Esophagus (tissue), 2 donors: ENCODE measurements at regions not wholly inside any gene's neighbourhood (a gene's known extent, or its start where the extent isn't known, plus 50 kb on each side); places are given as distances from the start of the nearest gene placed in this dataset.

ENCODE experiments used
- H3K27ac ChIP-seq, 2 donors: one replicate each; pipeline ENCODE4 v1.5.1; 2013; ENCODE audit warnings: low read depth in 2 of 2, mild to moderate bottlenecking in 2 of 2, inconsistent platforms in 1 of 2, low read length in 1 of 2, moderate library complexity in 1 of 2
- H3K27me3 ChIP-seq, 2 donors: one replicate each; pipeline ENCODE4 v1.6.1; 2013; ENCODE audit warnings: low read length in 2 of 2, control low read depth in 1 of 2, mild to moderate bottlenecking in 1 of 2; ENCODE audit not compliant: insufficient read depth in 2 of 2, control insufficient read depth in 1 of 2
- H3K36me3 ChIP-seq, 2 donors: one replicate each; pipeline ENCODE4 v1.6.1; 2013; ENCODE audit warnings: low read length in 1 of 2; ENCODE audit not compliant: control insufficient read depth in 2 of 2, insufficient read depth in 2 of 2
- H3K4me1 ChIP-seq, 2 donors: one replicate each; pipeline ENCODE4 v1.6.1; 2013; ENCODE audit warnings: low read length in 1 of 2; ENCODE audit not compliant: control insufficient read depth in 2 of 2, insufficient read depth in 2 of 2
- H3K4me3 ChIP-seq, 2 donors: one replicate each; pipeline ENCODE4 v1.5.1; 2013; ENCODE audit warnings: low read length in 2 of 2, mild to moderate bottlenecking in 2 of 2, low read depth in 1 of 2, moderate library complexity in 1 of 2
- H3K9me3 ChIP-seq, 2 donors: one replicate each; pipeline ENCODE4 v1.6.1; 2013; ENCODE audit warnings: mild to moderate bottlenecking in 2 of 2, low read depth in 1 of 2, low read length in 1 of 2, moderate library complexity in 1 of 2; ENCODE audit not compliant: control insufficient read depth in 2 of 2, insufficient read depth in 1 of 2
- WGBS, 2 donors: extraction: QIAGEN DNeasy Blood & Tissue Kit; methylation state at CpG; one replicate each; pipeline ENCODE4 v1.1.7; 2013; 5-methylcytosine and 5-hydroxymethylcytosine counted together
- donor health status: healthy with polysubstance abuse.
- donor health status: Bipolar disorder and iron deficiency.

DNA sequence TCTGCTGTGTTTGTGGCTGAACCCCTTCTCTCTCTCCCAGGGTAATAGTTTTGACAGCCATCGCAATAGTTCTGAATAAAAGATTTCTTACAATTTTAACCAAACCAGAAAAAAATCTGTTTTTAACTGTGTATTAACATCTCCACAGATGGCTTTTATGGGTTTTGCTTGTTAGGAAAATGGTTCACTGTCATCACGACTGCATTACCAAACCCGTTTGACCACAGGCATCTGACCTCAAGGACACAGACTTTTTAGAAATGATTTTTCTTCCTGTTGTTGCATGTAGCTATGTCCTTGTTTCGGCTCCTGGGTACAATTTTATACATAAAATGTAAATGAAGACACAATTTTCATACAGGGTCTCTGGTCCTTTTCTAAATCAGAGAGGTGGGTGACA lies 316.1 kb downstream of the IRX1 start:
- no peaks in the 10 kb centered on the region for H3K9me3 ChIP-seq
- H3K36me3 ChIP-seq: no peaks in the 10 kb centered on the region
- H3K4me3 ChIP-seq: no peak overlapping the region
- no peaks in the 10 kb centered on the region for H3K4me1 ChIP-seq
- no peaks in the 10 kb centered on the region for H3K27me3 ChIP-seq
- H3K27ac ChIP-seq: no peak overlapping the region
- 53 to 71% methylated on average over 4 of the region's 4 CpGs for WGBS, 2 donors

DNA sequence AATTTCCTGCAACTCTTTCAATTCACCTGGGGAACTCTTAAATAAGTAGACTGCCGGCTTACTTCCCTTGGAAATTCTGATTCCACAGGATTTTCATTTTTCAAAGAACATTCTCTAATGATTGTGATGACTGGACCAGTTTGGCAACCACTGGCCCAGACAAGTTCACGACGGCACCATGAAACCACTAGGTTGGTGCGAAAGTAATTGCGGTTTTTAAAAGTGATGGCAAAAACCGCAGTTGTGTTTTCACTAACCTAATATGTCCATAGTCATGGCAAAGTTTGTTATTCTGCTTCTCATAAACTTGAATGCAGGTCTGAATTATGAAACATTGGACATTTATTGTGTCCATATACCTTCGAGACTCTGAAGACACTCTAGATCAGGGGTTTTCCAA lies 317.2 kb downstream of the IRX1 start:
- H3K9me3 ChIP-seq: peaks cover 0 to under 1% of the 10 kb centered on the region in 2 donors
- WGBS, 2 donors: 86 to 88% methylated on average over 7 of the region's 7 CpGs
- H3K4me1 ChIP-seq: no peaks in the 10 kb centered on the region
- no peak overlapping the region for H3K27ac ChIP-seq
- no peak overlapping the region for H3K4me3 ChIP-seq
- no peaks in the 10 kb centered on the region for H3K36me3 ChIP-seq
- no peaks in the 10 kb centered on the region for H3K27me3 ChIP-seq

DNA sequence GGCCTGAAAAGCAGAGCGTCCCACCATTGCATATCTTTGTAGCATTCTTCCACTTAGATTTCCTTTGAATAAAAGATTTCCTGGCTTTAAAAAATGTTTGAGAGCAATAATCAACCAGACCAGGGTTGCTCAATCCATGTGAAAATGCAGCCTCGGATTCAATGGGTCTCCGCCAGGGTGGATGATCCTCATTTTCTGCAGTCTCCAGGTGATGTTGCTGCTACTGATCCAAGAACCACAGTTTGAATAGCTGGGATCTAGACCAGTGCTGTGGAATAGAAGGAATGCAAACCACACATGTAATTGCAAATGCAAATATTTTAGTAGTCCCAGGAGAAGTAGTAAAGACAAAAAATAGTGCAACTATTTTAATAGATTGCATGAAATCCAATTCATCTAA lies 317.6 kb downstream of the IRX1 start:
- H3K4me3 ChIP-seq: no peak overlapping the region
- no peaks in the 10 kb centered on the region for H3K4me1 ChIP-seq
- peaks cover 1 to 3% of the 10 kb centered on the region in 2 donors for H3K9me3 ChIP-seq
- no peaks in the 10 kb centered on the region for H3K27me3 ChIP-seq
- no peaks in the 10 kb centered on the region for H3K36me3 ChIP-seq
- WGBS, 2 donors: 84 to 86% methylated on average over 3 of the region's 3 CpGs
- no peak overlapping the region for H3K27ac ChIP-seq

DNA sequence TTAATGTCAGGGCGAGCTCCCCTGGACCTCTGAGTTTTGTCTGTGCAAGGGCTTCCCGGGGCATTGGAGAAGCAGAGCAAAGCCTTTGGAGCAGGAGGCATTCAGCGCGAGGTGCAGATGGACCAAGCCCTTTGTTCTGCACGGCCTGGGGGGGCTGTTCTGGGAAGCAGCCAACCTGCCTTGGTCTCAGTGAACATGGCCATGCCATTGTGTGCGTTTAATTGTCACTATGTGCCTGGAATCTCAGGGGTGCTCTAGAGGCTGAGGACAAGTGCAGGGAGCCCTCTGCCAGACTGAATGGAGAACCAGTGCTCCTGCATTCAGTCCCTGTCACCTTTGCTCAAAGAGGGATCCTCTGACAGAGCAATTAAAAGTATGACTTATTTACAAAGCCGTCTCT lies 329.4 kb downstream of the IRX1 start:
- H3K27me3 ChIP-seq: no peaks in the 10 kb centered on the region
- no peak overlapping the region for H3K4me3 ChIP-seq
- H3K27ac ChIP-seq: no peak overlapping the region
- H3K4me1 ChIP-seq: no peaks in the 10 kb centered on the region
- no peaks in the 10 kb centered on the region for H3K36me3 ChIP-seq
- no peaks in the 10 kb centered on the region for H3K9me3 ChIP-seq
- 73 to 76% methylated on average over 7 of the region's 7 CpGs for WGBS, 2 donors

DNA sequence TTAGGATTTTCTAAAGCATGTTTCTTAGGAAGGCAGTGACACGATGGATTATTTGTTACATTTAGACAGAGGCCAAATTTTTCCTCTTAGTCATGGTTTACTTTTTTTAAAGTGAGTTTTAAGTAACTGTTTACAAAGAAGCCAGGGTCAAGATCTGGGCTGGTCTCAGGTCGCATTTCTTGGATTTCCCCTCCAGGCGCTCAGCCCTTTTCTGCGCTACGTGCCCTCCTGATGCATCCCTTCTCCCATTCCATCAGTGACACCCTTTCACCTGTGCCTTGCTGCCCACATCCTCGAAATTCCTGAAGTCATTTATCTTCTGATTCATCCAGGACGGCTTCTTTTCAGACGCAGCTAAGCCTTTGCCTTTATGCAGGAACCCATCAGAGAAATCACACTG lies 330.3 kb downstream of the IRX1 start:
- no peaks in the 10 kb centered on the region for H3K36me3 ChIP-seq
- H3K9me3 ChIP-seq: no peaks in the 10 kb centered on the region
- no peaks in the 10 kb centered on the region for H3K27me3 ChIP-seq
- no peak overlapping the region for H3K27ac ChIP-seq
- no peaks in the 10 kb centered on the region for H3K4me1 ChIP-seq
- no peak overlapping the region for H3K4me3 ChIP-seq
- WGBS, 2 donors: 41 to 43% methylated on average over 8 of the region's 8 CpGs

DNA sequence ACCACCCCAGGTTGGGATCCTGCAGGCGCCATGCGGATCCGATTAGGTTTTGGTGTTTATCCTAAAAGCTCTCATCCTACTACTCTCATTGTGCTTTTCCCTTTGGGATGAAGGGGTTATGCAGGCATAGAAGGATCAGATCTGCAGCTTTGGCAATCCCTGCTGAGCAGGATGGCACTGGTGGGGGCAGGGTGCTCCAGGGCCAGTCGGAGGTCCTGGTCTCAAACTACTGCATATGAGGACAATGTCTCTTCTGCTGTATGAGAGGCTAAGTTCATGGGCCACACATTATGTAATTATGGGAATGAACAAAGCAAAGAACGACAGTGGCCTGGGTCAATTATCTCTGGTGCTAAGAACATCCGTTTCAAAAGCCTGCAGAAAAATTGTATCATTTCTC lies 334.2 kb downstream of the IRX1 start:
- Histone ChIP-seq H3K27ac (no peak overlapping the region), H3K36me3 (no peaks in the 10 kb centered on the region), H3K27me3 (no peaks in the 10 kb centered on the region), H3K9me3 (no peaks in the 10 kb centered on the region), H3K4me1 (no peaks in the 10 kb centered on the region), H3K4me3 (no peak overlapping the region)
- 87 to 88% methylated on average over 6 of the region's 6 CpGs for WGBS, 2 donors

DNA sequence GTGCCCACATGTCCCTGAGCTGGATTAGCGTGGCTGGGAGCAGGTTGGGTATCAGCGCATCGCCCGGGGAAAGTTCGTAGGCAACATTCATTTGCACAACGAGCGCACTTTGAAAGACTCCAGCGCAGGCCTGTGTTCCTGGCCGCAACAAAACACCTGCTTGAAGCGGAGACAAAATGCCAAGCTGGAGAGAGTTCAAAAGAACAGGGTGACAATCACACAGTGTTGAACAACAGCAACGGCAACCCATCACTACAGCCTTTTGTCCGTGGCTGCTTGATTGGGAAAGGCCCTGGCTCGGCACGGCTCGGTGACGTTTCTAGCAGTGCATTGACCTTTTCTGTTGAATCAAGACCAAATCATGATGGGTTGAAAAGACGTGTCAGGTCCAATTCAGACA lies 336.3 kb downstream of the IRX1 start:
- Histone ChIP-seq H3K27ac (no peak overlapping the region), H3K27me3 (no peaks in the 10 kb centered on the region), H3K4me3 (no peak overlapping the region), H3K4me1 (no peaks in the 10 kb centered on the region), H3K9me3 (no peaks in the 10 kb centered on the region), H3K36me3 (no peaks in the 10 kb centered on the region)
- 65 to 81% methylated on average over 17 of the region's 17 CpGs for WGBS, 2 donors

DNA sequence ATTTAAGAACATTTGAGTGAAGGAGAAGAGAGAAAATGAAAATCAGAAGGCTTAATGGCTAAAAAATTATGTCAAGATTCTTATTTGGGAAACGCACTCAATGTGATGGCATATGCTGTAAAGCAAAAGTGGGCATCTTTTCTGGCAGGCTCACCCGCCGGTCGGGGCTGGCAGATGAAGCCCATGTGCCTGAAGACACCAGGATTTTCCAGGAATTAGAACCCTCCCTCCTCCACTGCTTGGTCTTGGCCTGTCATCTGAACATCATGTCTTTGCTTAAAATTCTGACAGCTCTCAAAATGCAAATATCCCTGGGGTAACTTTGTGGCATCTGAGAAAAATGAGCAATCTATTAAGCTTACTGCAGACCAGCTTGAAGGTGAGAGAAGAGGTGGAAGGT lies 337.9 kb downstream of the IRX1 start:
- Histone ChIP-seq H3K9me3 (no peaks in the 10 kb centered on the region), H3K4me1 (no peaks in the 10 kb centered on the region), H3K4me3 (no peak overlapping the region), H3K27me3 (no peaks in the 10 kb centered on the region), H3K27ac (no peak overlapping the region), H3K36me3 (no peaks in the 10 kb centered on the region)
- WGBS, 2 donors: 52 to 75% methylated on average over 4 of the region's 4 CpGs

DNA sequence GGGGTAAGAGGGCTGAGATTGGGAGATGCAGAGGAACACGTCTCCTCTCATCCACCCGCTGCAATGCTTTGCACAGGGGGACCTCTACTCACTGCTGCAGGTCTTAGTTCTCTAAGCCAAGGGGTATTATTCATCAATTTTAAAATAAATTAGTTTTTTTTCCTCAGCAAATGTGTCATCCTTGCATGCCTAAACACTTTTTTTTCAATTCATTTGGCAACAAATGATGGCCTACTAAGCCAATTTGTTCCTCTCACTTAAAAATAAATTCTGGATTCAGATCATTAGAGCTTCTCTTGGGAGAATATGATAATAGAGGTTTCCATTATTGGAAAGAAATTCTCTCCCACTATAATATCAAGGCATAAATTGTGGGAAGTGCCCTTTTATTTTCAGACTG lies 338.3 kb downstream of the IRX1 start:
- H3K9me3 ChIP-seq: no peaks in the 10 kb centered on the region
- no peaks in the 10 kb centered on the region for H3K4me1 ChIP-seq
- H3K4me3 ChIP-seq: no peak overlapping the region
- H3K27ac ChIP-seq: no peak overlapping the region
- H3K27me3 ChIP-seq: no peaks in the 10 kb centered on the region
- WGBS, 2 donors: 54 to 67% methylated on average over 2 of the region's 2 CpGs
- no peaks in the 10 kb centered on the region for H3K36me3 ChIP-seq

DNA sequence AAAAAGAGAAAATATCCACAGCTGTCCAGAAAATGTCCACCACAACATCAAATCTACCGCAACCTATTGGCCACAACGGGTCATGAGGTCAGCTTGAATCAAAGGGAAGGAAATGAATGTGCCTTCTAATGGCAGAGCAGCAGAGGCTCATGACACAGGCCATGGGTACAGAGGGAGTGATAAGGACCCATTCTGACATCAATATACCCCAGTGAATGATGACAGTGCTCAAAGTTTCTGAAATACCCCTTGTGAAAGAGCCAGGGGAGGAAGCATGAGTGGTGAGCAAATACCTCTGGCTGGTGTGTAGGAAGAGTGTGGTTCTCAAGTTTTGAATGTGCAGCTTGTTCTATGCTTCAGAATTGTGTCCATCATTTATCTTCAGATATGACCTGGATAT lies 348.2 kb downstream of the IRX1 start:
- peaks cover 0 to 3% of the 10 kb centered on the region in 2 donors for H3K9me3 ChIP-seq
- no peak overlapping the region for H3K4me3 ChIP-seq
- H3K27me3 ChIP-seq: no peaks in the 10 kb centered on the region
- no peaks in the 10 kb centered on the region for H3K36me3 ChIP-seq
- 73 to 85% methylated on average over 2 of the region's 2 CpGs for WGBS, 2 donors
- no peak overlapping the region for H3K27ac ChIP-seq
- no peaks in the 10 kb centered on the region for H3K4me1 ChIP-seq
